Mesodermal cell (in vitro differentiated cells): ENCODE measurements at regions not wholly inside any gene's neighbourhood (a gene's known extent, or its start where the extent isn't known, plus 50 kb on each side); places are given as distances from the start of the nearest gene placed in this dataset.

ENCODE experiments used
- H3K27ac ChIP-seq: 2 replicates; pipeline ENCODE4 v1.7.0; 2013; ENCODE audit warnings: mild to moderate bottlenecking, low read depth, low read length, moderate library complexity; ENCODE audit not compliant: severe bottlenecking
- H3K36me3 ChIP-seq: 2 replicates; pipeline ENCODE4 v1.7.1; 2013; ENCODE audit warnings: mild to moderate bottlenecking, low read length, moderate library complexity; ENCODE audit not compliant: control insufficient read depth, insufficient read depth
- H3K4me1 ChIP-seq: one replicate; pipeline ENCODE4 v1.7.1; 2013; ENCODE audit warnings: mild to moderate bottlenecking, low read length; ENCODE audit not compliant: insufficient read depth, control insufficient read depth, poor library complexity, severe bottlenecking
- H3K4me3 ChIP-seq: 2 replicates; pipeline ENCODE4 v1.7.0; 2013; ENCODE audit warnings: low read length, control low read depth, mild to moderate bottlenecking; ENCODE audit not compliant: insufficient read depth, poor library complexity, severe bottlenecking; ENCODE audit errors: extremely low read depth
- H3K9me3 ChIP-seq: 2 replicates; pipeline ENCODE4 v1.7.1; 2013; ENCODE audit warnings: mild to moderate bottlenecking, low read length, moderate library complexity; ENCODE audit not compliant: control insufficient read depth
- WGBS, 2 experiments: methylation state at CpG; one replicate each; pipeline ENCODE4 v1.1.5; 2013; ENCODE audit warnings: missing lambda C conversion rate in 2 of 2; ENCODE audit not compliant: insufficient coverage in 2 of 2; 5-methylcytosine and 5-hydroxymethylcytosine counted together

DNA sequence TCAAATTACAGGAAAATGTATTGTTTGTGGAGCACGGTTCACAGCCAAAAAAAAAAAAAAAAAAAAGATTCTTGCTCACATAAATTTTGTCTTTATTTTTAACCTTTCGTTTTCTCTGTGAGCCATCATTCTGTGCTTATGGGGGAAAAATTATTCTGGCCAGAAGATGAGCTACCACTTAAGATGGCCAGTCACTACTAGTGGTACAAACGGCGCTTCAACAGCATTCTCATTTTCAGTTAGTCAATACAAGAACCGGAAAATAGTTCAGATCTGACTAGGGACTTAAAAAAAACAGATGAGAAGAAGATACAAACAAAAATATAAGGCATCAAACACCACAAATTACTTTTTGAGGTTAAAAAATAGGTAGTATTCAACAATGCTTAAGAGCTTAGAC is 158.6 kb upstream of the CNTN5 start:
- Histone ChIP-seq H3K36me3 (no peaks in the 10 kb centered on the region), H3K4me1 (no peaks in the 10 kb centered on the region), H3K27ac (no peak overlapping the region), H3K4me3 (no peak overlapping the region), H3K9me3 (no peaks in the 10 kb centered on the region)
- WGBS, 2 experiments = no CpG with 5 or more reads among the region's 5 CpGs

DNA sequence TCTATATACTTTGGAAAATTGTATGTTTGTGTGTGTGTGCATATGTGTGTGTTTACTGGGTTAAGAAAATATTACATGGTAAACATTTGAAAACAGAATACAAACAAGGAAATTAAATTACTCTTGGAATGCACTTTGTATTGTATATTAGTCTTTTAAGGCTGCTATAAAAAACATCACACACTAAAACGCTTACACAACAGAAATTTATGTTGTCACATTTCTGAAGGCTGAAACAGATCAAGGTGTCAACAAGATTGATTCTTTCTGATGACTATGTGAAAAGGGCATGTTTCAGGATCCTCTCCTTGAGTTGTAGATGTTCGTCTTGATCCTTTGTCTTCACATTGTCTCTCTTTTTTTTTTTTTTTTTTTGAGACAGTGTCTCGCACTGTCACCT is 149.1 kb upstream of the CNTN5 start:
- H3K9me3 ChIP-seq = no peaks in the 10 kb centered on the region
- H3K36me3 ChIP-seq = no peaks in the 10 kb centered on the region
- no CpG with 5 or more reads among the region's 3 CpGs for WGBS, 2 experiments
- no peaks in the 10 kb centered on the region for H3K4me1 ChIP-seq
- H3K4me3 ChIP-seq = no peak overlapping the region
- H3K27ac ChIP-seq = no peak overlapping the region

DNA sequence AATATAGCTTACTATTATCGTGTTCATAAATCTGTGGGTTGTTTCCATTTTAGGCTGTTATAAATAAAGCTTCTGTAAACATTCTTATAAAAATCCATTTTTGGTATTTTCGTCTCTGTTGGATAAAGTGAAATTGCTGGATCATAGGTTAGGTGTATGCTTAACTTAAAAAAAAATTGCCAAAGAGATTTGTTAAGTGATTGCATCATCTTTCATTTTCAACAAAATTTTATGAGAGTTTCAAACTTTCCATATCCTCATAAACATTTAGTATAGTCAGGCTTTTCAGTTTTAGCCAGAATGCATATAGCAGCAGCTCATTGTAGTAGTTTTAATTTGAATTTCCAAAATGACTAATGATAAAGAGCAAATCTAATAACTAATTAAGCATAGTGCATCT is 146.7 kb upstream of the CNTN5 start:
- Histone ChIP-seq H3K27ac (no peak overlapping the region), H3K4me1 (no peaks in the 10 kb centered on the region), H3K36me3 (no peaks in the 10 kb centered on the region), H3K9me3 (no peaks in the 10 kb centered on the region), H3K4me3 (no peak overlapping the region)
- no CpG with 5 or more reads among the region's 2 CpGs for WGBS, 2 experiments

DNA sequence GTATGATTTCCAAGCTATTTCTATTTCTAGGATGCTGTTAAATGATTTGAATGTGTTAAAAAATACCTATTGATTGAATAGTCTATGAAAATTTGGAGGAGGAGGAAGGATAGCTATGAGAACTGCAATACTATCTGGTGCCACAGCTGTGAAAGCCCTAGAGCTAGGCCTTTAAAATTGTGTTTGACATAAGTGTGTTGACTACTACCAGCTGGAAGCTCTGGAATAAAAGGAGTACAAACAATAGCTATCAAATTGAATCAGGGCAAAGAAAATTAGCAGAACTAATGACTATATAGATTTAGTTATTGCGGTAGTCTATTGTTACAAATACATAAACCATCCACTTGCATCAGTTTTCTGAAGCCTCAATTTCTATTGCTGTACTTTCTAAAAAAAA is 124.8 kb upstream of the CNTN5 start:
- Histone ChIP-seq H3K4me3 (no peak overlapping the region), H3K9me3 (no peaks in the 10 kb centered on the region), H3K4me1 (no peaks in the 10 kb centered on the region), H3K36me3 (no peaks in the 10 kb centered on the region), H3K27ac (no peak overlapping the region)
- no CpG with 5 or more reads among the region's 1 CpG for WGBS, 2 experiments

DNA sequence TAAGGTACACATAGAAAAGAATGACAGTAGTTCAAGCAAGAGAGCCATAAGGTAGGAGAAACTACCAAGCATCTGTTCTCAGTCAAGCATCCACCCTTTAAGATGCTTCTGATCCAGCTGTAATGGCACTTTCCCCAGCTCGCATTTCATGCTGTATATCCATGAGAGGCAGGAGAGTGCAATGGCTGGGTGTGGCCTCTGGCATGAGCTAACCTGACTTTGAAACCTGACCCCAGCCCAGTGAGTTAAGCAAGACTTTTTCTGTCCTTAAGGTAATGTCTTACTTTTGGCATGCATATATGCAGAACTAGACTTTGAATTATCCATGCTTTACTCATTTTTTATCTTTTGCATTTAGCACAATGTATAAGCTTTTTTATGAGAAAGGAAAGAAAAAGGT is 79.8 kb upstream of the CNTN5 start:
- no peak overlapping the region for H3K4me3 ChIP-seq
- H3K36me3 ChIP-seq = no peaks in the 10 kb centered on the region
- WGBS, 2 experiments = no CpG with 5 or more reads among the region's 1 CpG
- H3K9me3 ChIP-seq = no peaks in the 10 kb centered on the region
- no peak overlapping the region for H3K27ac ChIP-seq
- H3K4me1 ChIP-seq = no peaks in the 10 kb centered on the region

DNA sequence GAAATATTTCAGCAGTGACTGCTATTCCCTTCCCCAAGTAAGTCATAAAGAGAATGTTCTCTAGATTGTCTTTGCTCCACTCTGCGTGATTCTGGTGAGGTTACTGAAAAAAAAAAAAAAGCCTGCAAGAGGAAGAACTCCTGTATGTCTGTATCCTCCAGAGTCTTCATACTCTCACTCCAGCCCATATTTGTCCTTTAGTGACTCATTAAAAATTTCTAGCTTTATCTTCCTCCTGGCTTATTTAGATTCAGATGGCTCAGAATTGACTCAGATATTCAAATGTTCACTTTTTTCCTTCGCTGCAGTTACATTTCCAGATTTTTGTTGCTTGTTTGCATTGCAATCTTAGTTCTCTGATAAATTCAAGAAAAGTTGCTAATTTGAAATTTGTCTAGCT is 76.3 kb upstream of the CNTN5 start:
- no peaks in the 10 kb centered on the region for H3K36me3 ChIP-seq
- H3K4me3 ChIP-seq = no peak overlapping the region
- no CpG with 5 or more reads among the region's 2 CpGs for WGBS, 2 experiments
- H3K27ac ChIP-seq = no peak overlapping the region
- H3K9me3 ChIP-seq = no peaks in the 10 kb centered on the region
- no peaks in the 10 kb centered on the region for H3K4me1 ChIP-seq

DNA sequence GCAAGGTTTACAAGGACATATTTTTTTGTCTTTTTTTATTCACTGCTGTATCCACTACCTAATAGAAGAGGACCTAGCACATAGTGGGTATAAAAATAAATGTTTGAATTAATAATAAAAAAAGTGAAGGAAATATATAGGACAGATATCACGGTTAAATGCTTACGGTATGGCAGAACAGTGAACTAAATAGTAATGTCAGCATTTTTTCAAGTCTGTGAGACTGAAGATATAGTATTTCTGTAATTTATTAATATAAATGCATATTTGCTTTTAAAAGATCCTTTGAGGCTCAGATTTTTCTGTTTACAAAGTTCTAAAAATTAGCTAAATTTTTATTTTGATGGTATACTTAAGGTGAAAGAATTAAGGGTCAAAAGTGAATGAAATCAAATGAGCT is 68.6 kb upstream of the CNTN5 start:
- 80 to 100% methylated on average over 1 to 2 of the region's 2 CpGs for WGBS, 2 experiments
- Histone ChIP-seq H3K27ac (no peak overlapping the region), H3K36me3 (no peaks in the 10 kb centered on the region), H3K9me3 (no peaks in the 10 kb centered on the region), H3K4me3 (no peak overlapping the region), H3K4me1 (no peaks in the 10 kb centered on the region)

DNA sequence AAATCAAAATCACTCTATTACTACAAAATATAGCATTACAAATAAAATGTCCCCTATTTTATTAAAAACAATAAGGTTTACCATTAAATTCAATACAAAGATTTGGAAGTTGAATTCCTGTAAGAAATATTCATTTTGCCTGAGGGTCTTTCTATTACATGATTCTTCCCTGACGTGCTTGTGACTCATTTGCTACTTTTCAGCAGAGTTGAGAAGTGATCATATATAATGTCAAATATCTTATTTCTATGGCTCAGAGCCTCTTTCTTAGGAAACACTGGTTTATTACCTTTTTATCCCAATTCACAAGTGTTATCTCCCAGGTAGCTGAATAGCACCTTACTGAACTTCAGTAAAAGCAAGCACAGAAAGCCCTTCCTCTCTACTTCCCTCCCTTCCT is 65.2 kb upstream of the CNTN5 start:
- Histone ChIP-seq H3K9me3 (no peaks in the 10 kb centered on the region), H3K4me1 (no peaks in the 10 kb centered on the region), H3K4me3 (no peak overlapping the region), H3K36me3 (no peaks in the 10 kb centered on the region), H3K27ac (no peak overlapping the region)
- no CpG with 5 or more reads among the region's 1 CpG for WGBS, 2 experiments

DNA sequence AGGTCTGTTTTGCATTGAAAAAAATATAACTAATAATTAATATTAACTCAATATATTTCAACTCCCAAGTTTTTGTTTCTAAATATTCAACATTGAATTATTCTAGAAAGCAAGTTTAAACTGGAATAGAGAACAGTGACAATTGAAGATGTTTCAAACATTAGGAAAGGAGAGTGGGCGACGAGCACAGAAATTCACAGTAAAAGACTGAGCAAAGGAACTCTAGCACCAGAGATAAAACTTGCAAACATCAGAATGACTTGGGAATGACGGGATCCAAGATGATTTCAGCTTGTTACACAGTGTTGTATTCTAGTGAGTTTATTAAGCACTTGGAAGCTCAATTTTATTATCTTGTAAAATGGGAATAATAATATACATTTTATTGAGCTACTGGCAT is 56.6 kb upstream of the CNTN5 start:
- no peaks in the 10 kb centered on the region for H3K4me1 ChIP-seq
- no peaks in the 10 kb centered on the region for H3K36me3 ChIP-seq
- no peak overlapping the region for H3K27ac ChIP-seq
- 71 to 93% methylated on average over 2 of the region's 3 CpGs for WGBS, 2 experiments
- no peaks in the 10 kb centered on the region for H3K9me3 ChIP-seq
- H3K4me3 ChIP-seq = no peak overlapping the region

DNA sequence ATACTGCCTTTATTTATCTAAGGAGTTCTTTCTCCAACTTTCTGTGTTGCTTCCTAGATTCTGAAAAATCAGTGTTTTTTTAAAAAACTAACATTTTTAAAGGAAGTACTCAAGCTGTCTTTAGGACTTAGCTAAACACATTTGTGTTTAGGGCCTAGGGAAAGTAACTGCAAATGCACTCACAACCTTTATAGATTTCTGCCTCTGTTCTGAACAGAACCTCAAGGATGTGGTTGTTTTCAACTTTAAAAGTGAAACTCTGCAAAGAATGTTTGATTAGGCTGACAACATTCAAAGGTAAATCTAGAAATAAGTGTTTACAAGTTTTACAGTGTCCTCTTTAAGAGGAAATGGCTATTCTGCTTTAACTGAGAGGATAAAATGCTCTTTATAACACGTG is 55.4 kb upstream of the CNTN5 start:
- H3K4me1 ChIP-seq = no peaks in the 10 kb centered on the region
- no CpG with 5 or more reads among the region's 1 CpG for WGBS, 2 experiments
- no peaks in the 10 kb centered on the region for H3K36me3 ChIP-seq
- no peak overlapping the region for H3K27ac ChIP-seq
- H3K4me3 ChIP-seq = no peak overlapping the region
- H3K9me3 ChIP-seq = no peaks in the 10 kb centered on the region

DNA sequence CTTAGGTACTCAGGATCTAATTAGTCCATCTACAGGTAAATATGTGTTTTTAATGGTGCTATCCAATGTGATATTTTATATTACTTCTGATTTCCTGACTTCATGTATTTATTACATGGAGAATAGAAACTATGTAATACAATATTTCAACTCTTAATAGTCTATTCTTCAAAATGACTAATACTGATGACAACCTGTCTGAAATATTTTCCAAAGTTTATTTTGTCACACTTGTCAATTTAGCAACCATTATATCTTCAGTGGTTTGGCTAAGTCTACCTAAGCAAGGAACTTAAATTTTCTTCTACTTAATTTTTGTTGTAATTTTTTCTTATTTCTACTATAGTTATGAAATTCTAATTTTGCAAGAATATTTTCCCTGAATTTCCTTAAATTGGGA is 55.0 kb upstream of the CNTN5 start:
- Histone ChIP-seq H3K9me3 (no peaks in the 10 kb centered on the region), H3K4me1 (no peaks in the 10 kb centered on the region), H3K4me3 (no peak overlapping the region), H3K36me3 (no peaks in the 10 kb centered on the region), H3K27ac (no peak overlapping the region)

DNA sequence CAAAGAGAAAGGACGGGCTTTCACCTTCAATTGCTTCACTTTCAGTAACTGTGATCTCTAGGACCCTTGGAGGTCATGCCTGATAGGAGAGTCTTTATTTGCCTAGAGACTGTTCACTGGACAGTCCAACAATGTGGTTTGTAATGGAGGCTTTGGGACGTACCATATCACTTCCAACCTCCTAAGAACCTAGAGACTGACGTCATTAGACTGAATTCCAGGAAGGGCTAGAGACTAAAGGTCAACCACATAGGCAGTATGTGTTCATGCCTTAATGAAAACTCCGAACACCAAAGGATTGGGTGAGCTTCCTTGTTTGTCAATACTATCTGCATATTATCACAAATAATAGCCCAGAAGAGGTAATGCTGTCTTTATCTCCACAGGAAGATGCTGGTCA is 53.7 kb upstream of the CNTN5 start:
- Histone ChIP-seq H3K4me3 (no peak overlapping the region), H3K36me3 (no peaks in the 10 kb centered on the region), H3K4me1 (no peaks in the 10 kb centered on the region), H3K9me3 (no peaks in the 10 kb centered on the region), H3K27ac (no peak overlapping the region)
- WGBS, 2 experiments = 80% methylated on average over 2 of the region's 4 CpGs; no CpG with 5 or more reads in 1 of the 2 experiments
